ENCODE measurements at regions not wholly inside any gene's neighbourhood (a gene's known extent, or its start where the extent isn't known, plus 50 kb on each side); places are given as distances from the start of the nearest gene placed in this dataset.

DNA sequence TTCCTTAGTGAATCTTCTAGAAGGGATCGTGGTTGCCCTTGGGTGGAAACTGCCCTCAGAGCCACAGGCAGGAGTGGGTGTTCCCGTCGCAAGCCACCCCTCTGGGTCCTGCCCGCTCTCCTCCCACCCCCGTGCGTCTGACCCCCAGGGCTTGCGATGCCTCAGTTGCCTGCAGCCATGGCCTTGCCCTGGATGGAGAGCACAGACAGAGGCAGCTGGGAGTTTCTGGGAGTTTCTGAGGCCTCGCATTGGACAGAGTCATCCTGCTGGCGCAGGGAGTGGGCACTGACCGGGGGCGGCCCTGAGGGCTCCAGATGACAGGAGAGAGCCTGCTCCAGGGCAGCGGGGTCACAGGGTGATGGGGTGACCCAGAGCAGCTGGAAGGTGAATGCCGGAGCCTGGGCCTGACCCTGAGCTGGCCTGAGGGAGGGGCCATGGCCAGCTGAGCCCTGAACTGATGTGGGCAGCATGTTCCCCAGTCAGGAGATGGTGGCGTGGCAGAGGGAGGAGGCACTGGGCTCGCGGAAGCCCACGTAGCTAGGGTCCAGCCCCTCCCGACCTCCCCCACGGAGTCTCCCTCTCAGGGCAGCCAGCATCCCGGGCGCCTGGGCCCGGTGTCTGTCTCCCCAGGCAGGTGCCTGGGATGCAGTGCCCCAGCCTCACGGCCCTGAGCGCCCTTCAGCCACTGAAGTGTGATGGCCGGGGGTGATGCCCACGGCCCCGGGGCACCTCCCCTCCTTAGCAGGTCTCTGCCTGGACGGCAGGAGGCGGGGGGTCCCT lies 1236.2 kb downstream of the BRD1 start:
- TF ChIP-seq, protein P1, sequence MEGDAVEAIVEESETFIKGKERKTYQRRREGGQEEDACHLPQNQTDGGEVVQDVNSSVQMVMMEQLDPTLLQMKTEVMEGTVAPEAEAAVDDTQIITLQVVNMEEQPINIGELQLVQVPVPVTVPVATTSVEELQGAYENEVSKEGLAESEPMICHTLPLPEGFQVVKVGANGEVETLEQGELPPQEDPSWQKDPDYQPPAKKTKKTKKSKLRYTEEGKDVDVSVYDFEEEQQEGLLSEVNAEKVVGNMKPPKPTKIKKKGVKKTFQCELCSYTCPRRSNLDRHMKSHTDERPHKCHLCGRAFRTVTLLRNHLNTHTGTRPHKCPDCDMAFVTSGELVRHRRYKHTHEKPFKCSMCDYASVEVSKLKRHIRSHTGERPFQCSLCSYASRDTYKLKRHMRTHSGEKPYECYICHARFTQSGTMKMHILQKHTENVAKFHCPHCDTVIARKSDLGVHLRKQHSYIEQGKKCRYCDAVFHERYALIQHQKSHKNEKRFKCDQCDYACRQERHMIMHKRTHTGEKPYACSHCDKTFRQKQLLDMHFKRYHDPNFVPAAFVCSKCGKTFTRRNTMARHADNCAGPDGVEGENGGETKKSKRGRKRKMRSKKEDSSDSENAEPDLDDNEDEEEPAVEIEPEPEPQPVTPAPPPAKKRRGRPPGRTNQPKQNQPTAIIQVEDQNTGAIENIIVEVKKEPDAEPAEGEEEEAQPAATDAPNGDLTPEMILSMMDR (IDR thresholded peaks at IDR 0.05; ENCODE audit: insufficient read depth, low read length, poor library complexity, severe bottlenecking), result no peak
- no peak for TF ChIP-seq EZH2phosphoT487 (conservative IDR thresholded peaks at IDR 0.05; ENCODE audit: low read length)
